Suppressor macrophage treated with lipopolysaccharide for 1 hour (primary cell): ENCODE measurements at regions not wholly inside any gene's neighbourhood (a gene's known extent, or its start where the extent isn't known, plus 50 kb on each side); places are given as distances from the start of the nearest gene placed in this dataset.
"Not testable (repeated sequence)": the region's sequence is repeated elsewhere in the genome, so short reads cannot be mapped to it uniquely, and the experiment has no call there.

Experiments used
- DNase-seq, 3 donors: peaks; one replicate each; pipeline ENCODE4 v3.0.0-alpha.2; 2020 to 2022

GRCh38 chr17:45592433-45592923 lies 102.0 kb upstream of the PLEKHM1 start:
- peak; percentile 69 to 87 (median 76) for DNase-seq

- DNase-seq: not testable (repeated sequence)
These were observed 105.8 kb upstream of the PLEKHM1 start for GRCh38 chr17:45596347-45596746.

GRCh38 chr17:45600052-45601012 lies 109.8 kb upstream of the PLEKHM1 start:
- peak; percentile 74 to 86 (median 80) for DNase-seq

- DNase-seq: not testable (repeated sequence)
These were observed 110.5 kb upstream of the PLEKHM1 start for GRCh38 chr17:45601013-45601412.

GRCh38 chr17:45601605-45602539 lies 111.4 kb upstream of the PLEKHM1 start:
- DNase-seq: not testable (repeated sequence)

- DNase-seq: not testable (repeated sequence)
These were observed 115.2 kb upstream of the PLEKHM1 start for GRCh38 chr17:45605751-45606150.

GRCh38 chr17:45619984-45620405 lies 129.5 kb upstream of the PLEKHM1 start:
- DNase-seq: peak; percentile 30 to 57 (median 42)

GRCh38 chr17:45620468-45620867 lies 129.9 kb upstream of the PLEKHM1 start:
- peak in 1 of 3 donors; percentile 12 for DNase-seq

- DNase-seq: not testable (repeated sequence)
These were observed 130.6 kb upstream of the PLEKHM1 start for GRCh38 chr17:45621087-45621486.

GRCh38 chr17:45622295-45622694 lies 131.8 kb upstream of the PLEKHM1 start:
- not testable (repeated sequence) for DNase-seq

GRCh38 chr17:45628019-45628418 lies 137.5 kb upstream of the PLEKHM1 start:
- DNase-seq: no peak

GRCh38 chr17:45631941-45632340 lies 141.4 kb upstream of the PLEKHM1 start:
- DNase-seq: no peak

GRCh38 chr17:45639297-45639849 lies 144.7 kb upstream of the CRHR1 start:
- no peak for DNase-seq

- DNase-seq: peak; percentile 85 to 90 (median 88)
These were observed 143.8 kb upstream of the CRHR1 start for GRCh38 chr17:45640141-45640850.

- DNase-seq: no peak
These were observed 142.6 kb upstream of the CRHR1 start for GRCh38 chr17:45641541-45641940.

- no peak for DNase-seq
These were observed 140.5 kb upstream of the CRHR1 start for GRCh38 chr17:45643591-45643990.

GRCh38 chr17:45644637-45645036 lies 139.5 kb upstream of the CRHR1 start:
- DNase-seq: not testable (repeated sequence)

- DNase-seq: no peak
These were observed 138.8 kb upstream of the CRHR1 start for GRCh38 chr17:45645330-45645729.

- no peak for DNase-seq
These were observed 137.7 kb upstream of the CRHR1 start for GRCh38 chr17:45646288-45646988.

GRCh38 chr17:45648642-45649041 lies 135.5 kb upstream of the CRHR1 start:
- no peak for DNase-seq

GRCh38 chr17:45649796-45650195 lies 134.3 kb upstream of the CRHR1 start:
- DNase-seq: no peak
